Ishikawa (cell line): ENCODE measurements at regions not wholly inside any gene's neighbourhood (a gene's known extent, or its start where the extent isn't known, plus 50 kb on each side); places are given as distances from the start of the nearest gene placed in this dataset.

Experiments
- CEBPB ChIP-seq: IDR thresholded peaks from 2 replicates; pipeline ENCODE4 v1.6.1; 2012
- CREB1 ChIP-seq: IDR thresholded peaks from 2 replicates; pipeline ENCODE4 v1.6.1; 2012; ENCODE audit warnings: low read depth
- EGR1 ChIP-seq: IDR thresholded peaks from 2 replicates; pipeline ENCODE4 v1.6.1; 2012
- EP300 ChIP-seq: IDR thresholded peaks from 2 replicates; pipeline ENCODE4 v1.6.1; 2012; ENCODE audit warnings: borderline replicate concordance
- FOXM1 ChIP-seq: IDR thresholded peaks from 2 replicates; pipeline ENCODE4 v1.6.1; 2012; ENCODE audit warnings: low read depth, borderline replicate concordance
- MAX ChIP-seq: IDR thresholded peaks from 2 replicates; pipeline ENCODE4 v1.6.1; 2012
- NFIC ChIP-seq: IDR thresholded peaks from 2 replicates; pipeline ENCODE4 v1.6.1; 2012
- RAD21 ChIP-seq: IDR thresholded peaks from 2 replicates; pipeline ENCODE4 v1.6.1; 2012; ENCODE audit warnings: low read depth
- REST ChIP-seq: IDR thresholded peaks from 2 replicates; pipeline ENCODE4 v1.6.1; 2012; ENCODE audit warnings: low read depth, mild to moderate bottlenecking
- TAF1 ChIP-seq: IDR thresholded peaks from 2 replicates; pipeline ENCODE4 v1.6.1; 2012; ENCODE audit warnings: low read depth, mild to moderate bottlenecking
- TCF12 ChIP-seq: IDR thresholded peaks from 2 replicates; pipeline ENCODE4 v1.6.1; 2012; ENCODE audit warnings: low read depth
- TEAD4 ChIP-seq: IDR thresholded peaks from 2 replicates; pipeline ENCODE4 v1.6.1; 2012
- USF1 ChIP-seq: IDR thresholded peaks from 2 replicates; pipeline ENCODE4 v1.6.1; 2012
- YY1 ChIP-seq: IDR thresholded peaks from 2 replicates; pipeline ENCODE4 v1.6.1; 2012; ENCODE audit warnings: low read depth
- ZBTB7A ChIP-seq: IDR thresholded peaks from 2 replicates; pipeline ENCODE4 v1.6.1; 2012; ENCODE audit warnings: low read depth

GRCh38 chr11:107197932-107198331 is 179.7 kb upstream of the GUCY1A2 start:
- TF ChIP-seq EP300 = no peak
- TF ChIP-seq RAD21 = no peak
- TF ChIP-seq CEBPB = no peak
- TF ChIP-seq USF1 = no peak
- no peak for TF ChIP-seq EGR1
- no peak for TF ChIP-seq MAX
- no peak for TF ChIP-seq CREB1
- no peak for TF ChIP-seq REST
- no peak for TF ChIP-seq NFIC
- TF ChIP-seq TEAD4 = no peak
- no peak for TF ChIP-seq TAF1
- TF ChIP-seq ZBTB7A = no peak
- no peak for TF ChIP-seq YY1
- no peak for TF ChIP-seq TCF12
- TF ChIP-seq FOXM1 = no peak

- TF ChIP-seq NFIC (no peak), TAF1 (no peak), MAX (no peak), ZBTB7A (no peak), EGR1 (no peak), EP300 (no peak), YY1 (no peak), TCF12 (no peak), CREB1 (no peak), USF1 (no peak), CEBPB (no peak), TEAD4 (no peak), FOXM1 (no peak), REST (no peak), RAD21 (no peak)
Measured at GRCh38 chr11:107196732-107197131, 178.5 kb upstream of the GUCY1A2 start.

GRCh38 chr11:107184986-107185385 is 166.7 kb upstream of the GUCY1A2 start:
- TF ChIP-seq FOXM1 (no peak), MAX (no peak), EGR1 (no peak), ZBTB7A (no peak), REST (no peak), RAD21 (no peak), TEAD4 (no peak)

GRCh38 chr11:107183953-107184352 is 165.7 kb upstream of the GUCY1A2 start:
- TF ChIP-seq MAX (no peak), USF1 (no peak)
